SU-DHL-6 (cell line): ENCODE measurements at regions not wholly inside any gene's neighbourhood (a gene's known extent, or its start where the extent isn't known, plus 50 kb on each side); places are given as distances from the start of the nearest gene placed in this dataset.

Source experiments
- CTCF ChIP-seq: fragments of 200-600 bp; sonication (generic); IDR thresholded peaks from one replicate; pipeline ENCODE4 v1.5.1; 2017; ENCODE audit warnings: antibody characterized with exemption, mild to moderate bottlenecking, low read length, moderate library complexity; ENCODE audit not compliant: insufficient read depth, poor library complexity, severe bottlenecking
- EZH2phosphoT487 ChIP-seq: fragments of 200-600 bp; sonication (generic), shearing (Covaris generic); conservative IDR thresholded peaks from 2 replicates; pipeline ENCODE4 v1.6.1; 2018; ENCODE audit warnings: mild to moderate bottlenecking, antibody characterized with exemption, low read length, moderate library complexity, mixed read lengths

GRCh38 chr6:8195714-8196102 lies 93.4 kb upstream of the EEF1E1 start:
- TF ChIP-seq CTCF (no peak), EZH2phosphoT487 (no peak)
